ENCODE measurements at regions not wholly inside any gene's neighbourhood (a gene's known extent, or its start where the extent isn't known, plus 50 kb on each side); places are given as distances from the start of the nearest gene placed in this dataset.

- H4K20me1 ChIP-seq (ENCODE audit: insufficient read depth, low read length), result no peaks in the 10 kb centered on the region
- H3K27me3 ChIP-seq (ENCODE audit: insufficient read depth, low read length), result no peaks in the 10 kb centered on the region
- TF ChIP-seq EZH2 (IDR thresholded peaks at IDR 0.05; ENCODE audit: borderline replicate concordance, low read length) (no peak), CTCF (IDR thresholded peaks at IDR 0.05; ENCODE audit: low read length) (no peak)
- no peaks in the 10 kb centered on the region for H3K9me2 ChIP-seq (ENCODE audit: low read depth, low read length)
- no peaks in the 10 kb centered on the region for H3K36me3 ChIP-seq (ENCODE audit: insufficient read depth, low read length)
- H2AFZ ChIP-seq (ENCODE audit: low read length), result no peak overlapping the region
- H3K9ac ChIP-seq (ENCODE audit: low read length), result no peak overlapping the region
- H3K9me3 ChIP-seq (ENCODE audit: low read length), result no peaks in the 10 kb centered on the region
- H3K79me2 ChIP-seq (ENCODE audit: insufficient read depth, low read length), result no peaks in the 10 kb centered on the region
- no peak overlapping the region for H3K4me2 ChIP-seq (ENCODE audit: low read length)
- H3K4me3 ChIP-seq (ENCODE audit: low read depth, low read length, poor library complexity, severe bottlenecking), result no peak overlapping the region
- H3F3A ChIP-seq (ENCODE audit: insufficient read depth, low read length), result no peaks in the 10 kb centered on the region
- H3K4me1 ChIP-seq (ENCODE audit: insufficient read depth, low read length, severe bottlenecking), result no peaks in the 10 kb centered on the region
- H3K27ac ChIP-seq (ENCODE audit: low read depth, low read length, poor library complexity, severe bottlenecking), result no peak overlapping the region
Observed at GRCh38 chr15:29442532-29442931, 172.9 kb upstream of the NSMCE3 start.

GRCh38 chr15:29440541-29440940, 170.9 kb upstream of the NSMCE3 start:
- H2AFZ ChIP-seq (ENCODE audit: low read length), result no peak overlapping the region
- H3K9me2 ChIP-seq (ENCODE audit: low read depth, low read length), result no peaks in the 10 kb centered on the region
- no peak overlapping the region for H3K4me3 ChIP-seq (ENCODE audit: low read depth, low read length, poor library complexity, severe bottlenecking)
- no peaks in the 10 kb centered on the region for H3K9me3 ChIP-seq (ENCODE audit: low read length)
- no peaks in the 10 kb centered on the region for H3F3A ChIP-seq (ENCODE audit: insufficient read depth, low read length)
- TF ChIP-seq CTCF (IDR thresholded peaks at IDR 0.05; ENCODE audit: low read length) (no peak), EZH2 (IDR thresholded peaks at IDR 0.05; ENCODE audit: borderline replicate concordance, low read length) (no peak)
- H3K4me2 ChIP-seq (ENCODE audit: low read length), result no peak overlapping the region
- H3K36me3 ChIP-seq (ENCODE audit: insufficient read depth, low read length), result no peaks in the 10 kb centered on the region
- no peak overlapping the region for H3K9ac ChIP-seq (ENCODE audit: low read length)
- no peaks in the 10 kb centered on the region for H3K27me3 ChIP-seq (ENCODE audit: insufficient read depth, low read length)
- H4K20me1 ChIP-seq (ENCODE audit: insufficient read depth, low read length), result no peaks in the 10 kb centered on the region
- H3K27ac ChIP-seq (ENCODE audit: low read depth, low read length, poor library complexity, severe bottlenecking), result no peak overlapping the region
- no peaks in the 10 kb centered on the region for H3K79me2 ChIP-seq (ENCODE audit: insufficient read depth, low read length)
- no peaks in the 10 kb centered on the region for H3K4me1 ChIP-seq (ENCODE audit: insufficient read depth, low read length, severe bottlenecking)

GRCh38 chr15:29438703-29439055, 169.1 kb upstream of the NSMCE3 start:
- TF ChIP-seq CTCF (IDR thresholded peaks at IDR 0.05; ENCODE audit: low read length) (no peak), EZH2 (IDR thresholded peaks at IDR 0.05; ENCODE audit: borderline replicate concordance, low read length) (no peak)
- Histone ChIP-seq H3K9ac (ENCODE audit: low read length) (no peak overlapping the region), H3K4me3 (ENCODE audit: low read depth, low read length, poor library complexity, severe bottlenecking) (no peak overlapping the region), H3K9me3 (ENCODE audit: low read length) (no peaks in the 10 kb centered on the region), H3K4me1 (ENCODE audit: insufficient read depth, low read length, severe bottlenecking) (no peaks in the 10 kb centered on the region), H3K27ac (ENCODE audit: low read depth, low read length, poor library complexity, severe bottlenecking) (no peak overlapping the region), H3K27me3 (ENCODE audit: insufficient read depth, low read length) (0 out of 2 replicates have a peak, but pooled peaks cover 5% of the 10 kb centered on the region), H3K36me3 (ENCODE audit: insufficient read depth, low read length) (no peaks in the 10 kb centered on the region), H3F3A (ENCODE audit: insufficient read depth, low read length) (no peaks in the 10 kb centered on the region), H3K9me2 (ENCODE audit: low read depth, low read length) (no peaks in the 10 kb centered on the region), H4K20me1 (ENCODE audit: insufficient read depth, low read length) (no peaks in the 10 kb centered on the region), H2AFZ (ENCODE audit: low read length) (no peak overlapping the region), H3K4me2 (ENCODE audit: low read length) (no peak overlapping the region), H3K79me2 (ENCODE audit: insufficient read depth, low read length) (no peaks in the 10 kb centered on the region)
